Left kidney (tissue), 1 donor: ENCODE measurements at regions not wholly inside any gene's neighbourhood (a gene's known extent, or its start where the extent isn't known, plus 50 kb on each side); places are given as distances from the start of the nearest gene placed in this dataset.
"Not testable (repeated sequence)": the region's sequence is repeated elsewhere in the genome, so short reads cannot be mapped to it uniquely, and the experiment has no call there.

Source experiments
- DNase-seq: peaks from one replicate; pipeline ENCODE4 v3.0.0-alpha.2; 2013

- DNase-seq, result no peak
These were observed 1357.1 kb downstream of the ZPLD1 start for GRCh38 chr3:103791786-103792515.

GRCh38 chr3:103794656-103795055, 1359.8 kb downstream of the ZPLD1 start:
- DNase-seq, result no peak

- DNase-seq, result no peak
These were observed 1361.3 kb downstream of the ZPLD1 start for GRCh38 chr3:103796068-103796467.

- no peak for DNase-seq
These were observed 1369.0 kb downstream of the ZPLD1 start for GRCh38 chr3:103803787-103804186.

- DNase-seq, result no peak
These were observed 1375.4 kb downstream of the ZPLD1 start for GRCh38 chr3:103810167-103810566.

- no peak for DNase-seq
These were observed 1379.1 kb downstream of the ZPLD1 start for GRCh38 chr3:103813955-103814354.

GRCh38 chr3:103818398-103818797, 1383.6 kb downstream of the ZPLD1 start:
- DNase-seq, result no peak

- DNase-seq, result no peak
These were observed 1384.0 kb downstream of the ZPLD1 start for GRCh38 chr3:103818800-103819199.

GRCh38 chr3:103825586-103825985, 1390.8 kb downstream of the ZPLD1 start:
- no peak for DNase-seq

- DNase-seq, result no peak
These were observed 1395.0 kb downstream of the ZPLD1 start for GRCh38 chr3:103829723-103830326.

- DNase-seq, result no peak
These were observed 1412.6 kb downstream of the ZPLD1 start for GRCh38 chr3:103847081-103848062.

GRCh38 chr3:103851793-103852192, 1417.0 kb downstream of the ZPLD1 start:
- no peak for DNase-seq

GRCh38 chr3:103862415-103862814, 1427.6 kb downstream of the ZPLD1 start:
- no peak for DNase-seq

- no peak for DNase-seq
These were observed 1428.6 kb downstream of the ZPLD1 start for GRCh38 chr3:103863381-103863780.

- DNase-seq, result no peak
These were observed 1431.3 kb downstream of the ZPLD1 start for GRCh38 chr3:103866113-103866512.

- no peak for DNase-seq
These were observed 1438.2 kb downstream of the ZPLD1 start for GRCh38 chr3:103873021-103873420.

GRCh38 chr3:103873897-103874545, 1439.2 kb downstream of the ZPLD1 start:
- no peak for DNase-seq

GRCh38 chr3:103881809-103882208, 1447.0 kb downstream of the ZPLD1 start:
- DNase-seq, result not testable (repeated sequence)

GRCh38 chr3:103889675-103890074, 1454.9 kb downstream of the ZPLD1 start:
- no peak for DNase-seq

- DNase-seq, result no peak
These were observed 1459.5 kb downstream of the ZPLD1 start for GRCh38 chr3:103894162-103894822.

- DNase-seq, result no peak
These were observed 1464.5 kb downstream of the ZPLD1 start for GRCh38 chr3:103899328-103899727.

GRCh38 chr3:103904991-103905390, 1461.7 kb upstream of the ALCAM start:
- no peak for DNase-seq
